ENCODE measurements at regions not wholly inside any gene's neighbourhood (a gene's known extent, or its start where the extent isn't known, plus 50 kb on each side); places are given as distances from the start of the nearest gene placed in this dataset.

GRCh38 chr15:37165395-37165794 is 65.0 kb upstream of the MEIS2 start:
- Histone ChIP-seq H3K27me3 (ENCODE audit: control insufficient read depth, insufficient read depth, low read length) (no peaks in the 10 kb centered on the region), H3K4me3 (ENCODE audit: low read depth, low read length) (no peak overlapping the region), H3K36me3 (ENCODE audit: control insufficient read depth, insufficient read depth, low read length) (no peaks in the 10 kb centered on the region)
- FAIRE-seq (no peak), DNase-seq (ENCODE audit: low read depth) (no peak)
- TF ChIP-seq CTCF (IDR thresholded peaks at IDR 0.05; ENCODE audit: insufficient read depth, low read length, severe bottlenecking), result no peak

GRCh38 chr15:37166402-37166801 is 66.1 kb upstream of the MEIS2 start:
- H3K36me3 ChIP-seq (ENCODE audit: control insufficient read depth, insufficient read depth, low read length), result no peaks in the 10 kb centered on the region
- no peaks in the 10 kb centered on the region for H3K27me3 ChIP-seq (ENCODE audit: control insufficient read depth, insufficient read depth, low read length)
- DNase-seq (ENCODE audit: low read depth) (no peak), FAIRE-seq (no peak)
- TF ChIP-seq CTCF (IDR thresholded peaks at IDR 0.05; ENCODE audit: insufficient read depth, low read length, severe bottlenecking), result no peak
- H3K4me3 ChIP-seq (ENCODE audit: low read depth, low read length), result no peak overlapping the region

GRCh38 chr15:37181339-37181738 is 81.0 kb upstream of the MEIS2 start:
- no peak for TF ChIP-seq CTCF (IDR thresholded peaks at IDR 0.05; ENCODE audit: insufficient read depth, low read length, severe bottlenecking)
- DNase-seq (ENCODE audit: low read depth) (no peak), FAIRE-seq (no peak)
- H3K27me3 ChIP-seq (ENCODE audit: control insufficient read depth, insufficient read depth, low read length), result no peaks in the 10 kb centered on the region
- no peak overlapping the region for H3K4me3 ChIP-seq (ENCODE audit: low read depth, low read length)
- H3K36me3 ChIP-seq (ENCODE audit: control insufficient read depth, insufficient read depth, low read length), result no peaks in the 10 kb centered on the region

- FAIRE-seq, result no peak
- no peaks in the 10 kb centered on the region for H3K36me3 ChIP-seq (ENCODE audit: control insufficient read depth, insufficient read depth, low read length)
- no peak overlapping the region for H3K4me3 ChIP-seq (ENCODE audit: low read depth, low read length)
- no peak for DNase-seq (ENCODE audit: low read depth)
- TF ChIP-seq CTCF (IDR thresholded peaks at IDR 0.05; ENCODE audit: insufficient read depth, low read length, severe bottlenecking), result no peak
- H3K27me3 ChIP-seq (ENCODE audit: control insufficient read depth, insufficient read depth, low read length), result no peaks in the 10 kb centered on the region
Observed at GRCh38 chr15:37199545-37199944, 99.2 kb upstream of the MEIS2 start.

GRCh38 chr15:37203050-37203449 is 102.7 kb upstream of the MEIS2 start:
- Histone ChIP-seq H3K4me3 (ENCODE audit: low read depth, low read length) (no peak overlapping the region), H3K27me3 (ENCODE audit: control insufficient read depth, insufficient read depth, low read length) (no peaks in the 10 kb centered on the region), H3K36me3 (ENCODE audit: control insufficient read depth, insufficient read depth, low read length) (no peaks in the 10 kb centered on the region)
- FAIRE-seq (no peak), DNase-seq (ENCODE audit: low read depth) (no peak)
- no peak for TF ChIP-seq CTCF (IDR thresholded peaks at IDR 0.05; ENCODE audit: insufficient read depth, low read length, severe bottlenecking)

- Histone ChIP-seq H3K36me3 (ENCODE audit: control insufficient read depth, insufficient read depth, low read length) (no peaks in the 10 kb centered on the region), H3K27me3 (ENCODE audit: control insufficient read depth, insufficient read depth, low read length) (no peaks in the 10 kb centered on the region), H3K4me3 (ENCODE audit: low read depth, low read length) (no peak overlapping the region)
- no peak for TF ChIP-seq CTCF (IDR thresholded peaks at IDR 0.05; ENCODE audit: insufficient read depth, low read length, severe bottlenecking)
- FAIRE-seq, result no peak
- no peak for DNase-seq (ENCODE audit: low read depth)
Observed at GRCh38 chr15:37204692-37205091, 104.3 kb upstream of the MEIS2 start.
